GM23338 (cell line): ENCODE measurements at regions not wholly inside any gene's neighbourhood (a gene's known extent, or its start where the extent isn't known, plus 50 kb on each side); places are given as distances from the start of the nearest gene placed in this dataset.

Source experiments
- ATAC-seq: fragments of 200-7000 bp; cut with Tn5 transposase; 3 replicates; pipeline ENCODE4 v1.9.1; 2020
- DNase-seq: peaks from one replicate; pipeline ENCODE4 v3.0.0-alpha.2; 2015; ENCODE audit warnings: low spot score
- H2AFZ ChIP-seq: fragments of 200-600 bp; sonication (generic); 2 replicates; pipeline ENCODE4 v1.8.0; 2016; ENCODE audit warnings: antibody characterized with exemption, mild to moderate bottlenecking, moderate library complexity
- H3F3A ChIP-seq: fragments of 200-600 bp; sonication (generic); replicated peaks from 2 replicates; pipeline ENCODE4 v1.8.0; 2017; ENCODE audit warnings: antibody characterized with exemption, mixed run types, low read depth
- H3K27ac ChIP-seq: fragments of 200-600 bp; sonication (generic); 2 replicates; pipeline ENCODE4 v1.6.1; 2016; ENCODE audit warnings: low read depth
- H3K27me3 ChIP-seq: fragments of 200-600 bp; sonication (generic); 2 replicates; pipeline ENCODE4 v1.8.0; 2016; ENCODE audit warnings: mild to moderate bottlenecking, mixed run types, moderate library complexity; ENCODE audit not compliant: insufficient read depth
- H3K36me3 ChIP-seq: fragments of 200-600 bp; sonication (generic); 2 replicates; pipeline ENCODE4 v1.8.0; 2016; ENCODE audit warnings: mild to moderate bottlenecking; ENCODE audit not compliant: insufficient read depth
- H3K4me1 ChIP-seq: fragments of 200-600 bp; sonication (generic); 2 replicates; pipeline ENCODE4 v1.8.0; 2016; ENCODE audit warnings: mild to moderate bottlenecking, moderate library complexity; ENCODE audit not compliant: insufficient read depth
- H3K4me2 ChIP-seq: fragments of 200-600 bp; sonication (generic); 2 replicates; pipeline ENCODE4 v1.7.1; 2017; ENCODE audit warnings: mixed run types
- H3K4me3 ChIP-seq: fragments of 200-600 bp; sonication (generic); 2 replicates; pipeline ENCODE4 v1.6.1; 2016; ENCODE audit warnings: mixed run types
- H3K79me2 ChIP-seq: fragments of 200-600 bp; sonication (generic); replicated peaks from 2 replicates; pipeline ENCODE4 v1.8.0; 2017; ENCODE audit warnings: mild to moderate bottlenecking; ENCODE audit not compliant: insufficient read depth
- H3K9me2 ChIP-seq: fragments of 200-600 bp; sonication (generic); 2 replicates; pipeline ENCODE4 v1.8.0; 2017; ENCODE audit not compliant: insufficient read depth
- H4K20me1 ChIP-seq: fragments of 200-600 bp; sonication (generic); replicated peaks from 2 replicates; pipeline ENCODE4 v1.8.0; 2017; ENCODE audit warnings: mild to moderate bottlenecking; ENCODE audit not compliant: insufficient read depth
- H3K27ac Mint-ChIP-seq: 2 replicates; pipeline ENCODE4 v1.8.0; 2020; ENCODE audit warnings: inconsistent platforms, mild to moderate bottlenecking, moderate library complexity, mixed read lengths
- H3K27me3 Mint-ChIP-seq: 3 replicates; pipeline ENCODE4 v1.8.0; 2022; ENCODE audit warnings: low read depth, mild to moderate bottlenecking, moderate library complexity, mixed read lengths, inconsistent platforms; ENCODE audit not compliant: insufficient read depth, poor library complexity
- H3K36me3 Mint-ChIP-seq: 3 replicates; pipeline ENCODE4 v1.8.0; 2021; ENCODE audit warnings: low read depth, mild to moderate bottlenecking, inconsistent platforms, moderate library complexity, mixed read lengths
- H3K4me1 Mint-ChIP-seq: 3 replicates; pipeline ENCODE4 v1.8.0; 2020; ENCODE audit warnings: mild to moderate bottlenecking, inconsistent platforms, mixed read lengths
- H3K4me3 Mint-ChIP-seq: 3 replicates; pipeline ENCODE4 v1.8.0; 2021; ENCODE audit warnings: moderate library complexity, mild to moderate bottlenecking, inconsistent platforms, mixed read lengths
- H3K9me3 Mint-ChIP-seq: 3 replicates; pipeline ENCODE4 v1.8.0; 2020; ENCODE audit warnings: moderate library complexity, mild to moderate bottlenecking, inconsistent platforms, mixed read lengths
- CREB1 ChIP-seq: fragments of 250-450 bp; sonication (Bioruptor Pico); IDR thresholded peaks from 2 replicates; pipeline ENCODE4 v1.5.0; 2020; ENCODE audit warnings: low read depth, mild to moderate bottlenecking, moderate library complexity
- ETS1 ChIP-seq: IDR thresholded peaks from 2 replicates; pipeline ENCODE4 v1.6.1; 2016; ENCODE audit warnings: antibody characterized with exemption
- EZH2 ChIP-seq: fragments of 200-600 bp; sonication (generic); IDR thresholded peaks from one replicate; pipeline ENCODE4 v1.8.0; 2017; ENCODE audit warnings: antibody characterized with exemption, mild to moderate bottlenecking, low read depth; ENCODE audit not compliant: unreplicated experiment
- EZH2phosphoT487 ChIP-seq: fragments of 200-600 bp; sonication (generic); IDR thresholded peaks from one replicate; pipeline ENCODE4 v1.8.1; 2018; ENCODE audit warnings: antibody characterized with exemption; ENCODE audit not compliant: unreplicated experiment
- NANOG ChIP-seq: IDR thresholded peaks from 2 replicates; pipeline ENCODE4 v1.6.1; 2016; ENCODE audit warnings: antibody characterized with exemption, borderline replicate concordance
- POLR2AphosphoS5 ChIP-seq: IDR thresholded peaks from 2 replicates; pipeline ENCODE4 v1.6.1; 2016; ENCODE audit warnings: antibody characterized with exemption, low read depth
- REST ChIP-seq: IDR thresholded peaks from one replicate; pipeline ENCODE4 v1.6.1; 2018; ENCODE audit warnings: antibody characterized with exemption; ENCODE audit not compliant: unreplicated experiment
- STAT1 ChIP-seq: IDR thresholded peaks from one replicate; pipeline ENCODE4 v1.6.1; 2016; ENCODE audit warnings: antibody characterized with exemption; ENCODE audit not compliant: unreplicated experiment
- ZNF114 ChIP-seq: fragments of 250-450 bp; sonication (Bioruptor Pico); IDR thresholded peaks from 2 replicates; pipeline ENCODE4 v1.5.0; 2020; ENCODE audit warnings: mild to moderate bottlenecking, moderate library complexity
- ZNF462 ChIP-seq: fragments of 250-450 bp; sonication (Bioruptor Pico); IDR thresholded peaks from 2 replicates; pipeline ENCODE4 v1.5.0; 2020; ENCODE audit warnings: mild to moderate bottlenecking, moderate library complexity

- no peaks in the 10 kb centered on the region for H3K27me3 ChIP-seq
- H3K4me3 ChIP-seq = no peak overlapping the region
- H3K27ac ChIP-seq = no peak overlapping the region
- H3K4me3 Mint-ChIP-seq = no peak overlapping the region
- ATAC-seq (no peak), DNase-seq (no peak)
- H3K4me1 Mint-ChIP-seq = peaks cover 34% of the 10 kb centered on the region
- H4K20me1 ChIP-seq = no peaks in the 10 kb centered on the region
- H3F3A ChIP-seq = no peaks in the 10 kb centered on the region
- no peaks in the 10 kb centered on the region for H3K36me3 ChIP-seq
- H3K4me1 ChIP-seq = peaks cover 11% of the 10 kb centered on the region; the same call in 1 of the 2 replicates
- H2AFZ ChIP-seq = no peak overlapping the region
- H3K9me2 ChIP-seq = peaks cover 13% of the 10 kb centered on the region; the same call in 1 of the 2 replicates
- no peak for TF ChIP-seq NANOG
- no peaks in the 10 kb centered on the region for H3K79me2 ChIP-seq
- no peak overlapping the region for H3K27ac Mint-ChIP-seq
- no peaks in the 10 kb centered on the region for H3K9me3 Mint-ChIP-seq
- no peaks in the 10 kb centered on the region for H3K27me3 Mint-ChIP-seq
- no peak overlapping the region for H3K4me2 ChIP-seq
- no peaks in the 10 kb centered on the region for H3K36me3 Mint-ChIP-seq
Observed at GRCh38 chr1:168829876-168830275, 100.9 kb upstream of the DPT start.

- no peak for TF ChIP-seq STAT1
- no peak for TF ChIP-seq REST
- no peak for TF ChIP-seq POLR2AphosphoS5
- no peak for TF ChIP-seq ZNF114
- TF ChIP-seq EZH2 = no peak
- TF ChIP-seq ETS1 = no peak
- TF ChIP-seq CREB1 (CRISPR knock-in tag) = no peak
- TF ChIP-seq NANOG = no peak
- TF ChIP-seq EZH2phosphoT487 = no peak
- no peak for TF ChIP-seq ZNF462
- H3K4me1 Mint-ChIP-seq = peaks cover 34% of the 10 kb centered on the region
- Histone ChIP-seq H4K20me1 (no peaks in the 10 kb centered on the region), H3K4me3 (no peak overlapping the region), H3K79me2 (no peaks in the 10 kb centered on the region), H3K4me1 (peaks cover 11% of the 10 kb centered on the region; the same call in 1 of the 2 replicates), H3K27ac (no peak overlapping the region), H2AFZ (no peak overlapping the region), H3K9me2 (peaks cover 13% of the 10 kb centered on the region; the same call in 1 of the 2 replicates), H3K27me3 (no peaks in the 10 kb centered on the region), H3F3A (no peaks in the 10 kb centered on the region), H3K36me3 (no peaks in the 10 kb centered on the region), H3K4me2 (no peak overlapping the region)
- no peaks in the 10 kb centered on the region for H3K27me3 Mint-ChIP-seq
- no peak for ATAC-seq
- no peaks in the 10 kb centered on the region for H3K36me3 Mint-ChIP-seq
- H3K4me3 Mint-ChIP-seq = no peak overlapping the region
- H3K9me3 Mint-ChIP-seq = no peaks in the 10 kb centered on the region
- no peak overlapping the region for H3K27ac Mint-ChIP-seq
- DNase-seq = no peak
Observed at GRCh38 chr1:168830562-168830961, 101.6 kb upstream of the DPT start.
